Adrenal gland (tissue), 9 donors: ENCODE measurements at regions not wholly inside any gene's neighbourhood (a gene's known extent, or its start where the extent isn't known, plus 50 kb on each side); places are given as distances from the start of the nearest gene placed in this dataset.

Source experiments
- DNase-seq, 7 donors: peaks; one replicate each; pipeline ENCODE4 v3.0.0-alpha.2; 2019 to 2020
- H3K27ac ChIP-seq, 5 donors: fragments of 200-600 bp; sonication (generic) in 4 of 5; 1 replicate in 3 of 5; 2 replicates in 2 of 5; pipeline versions ENCODE4 v1.5.1 to v1.8.0; 2016 to 2020; ENCODE audit warnings: mild to moderate bottlenecking in 1 of 5
- H3K27me3 ChIP-seq: fragments of 200-600 bp; 2 replicates; pipeline ENCODE4 v1.8.0; 2021
- H3K36me3 ChIP-seq, 2 donors: fragments of 200-600 bp; replicated peaks in 1 of 2; 1 replicate in 1 of 2; 2 replicates in 1 of 2; pipeline versions ENCODE4 v1.5.1 to v1.8.0; 2018 to 2022
- H3K4me1 ChIP-seq, 2 donors: fragments of 200-600 bp; replicated peaks in 1 of 2; 1 replicate in 1 of 2; 2 replicates in 1 of 2; pipeline versions ENCODE4 v1.5.1 to v1.8.0; 2018 to 2021
- H3K4me3 ChIP-seq, 4 donors: fragments of 200-600 bp; sonication (generic) in 3 of 4; one replicate each; pipeline ENCODE4 v1.5.1; 2016 to 2018
- H3K9me3 ChIP-seq, 3 donors: fragments of 200-600 bp; sonication (generic) in 1 of 3; replicated peaks in 1 of 3; 1 replicate in 2 of 3; 2 replicates in 1 of 3; pipeline versions ENCODE4 v1.5.1 to v1.8.0; 2016 to 2021
- CTCF ChIP-seq, 6 experiments: fragments of 450-650 bp in 4 of 6; fragments of 200-600 bp in 2 of 6; sonication (generic) in 1 of 6; IDR thresholded peaks; 1 replicate in 5 of 6; 2 replicates in 1 of 6; pipeline versions ENCODE4 v1.5.1 to v1.8.0; 2016 to 2021; ENCODE audit warnings: antibody characterized with exemption in 6 of 6, mild to moderate bottlenecking in 2 of 6, moderate library complexity in 1 of 6
- POLR2A ChIP-seq, 2 donors: fragments of 450-650 bp; IDR thresholded peaks; one replicate each; pipeline ENCODE4 v1.6.1; 2017; ENCODE audit warnings: antibody characterized with exemption in 2 of 2, mild to moderate bottlenecking in 2 of 2, moderate library complexity in 1 of 2
- WGBS, 4 donors: extraction: QIAGEN DNeasy Blood & Tissue Kit in 2 of 4; methylation state at CpG; one replicate each; pipeline versions ENCODE4 v1.1.5 to v1.1.7; 2013 to 2017; 5-methylcytosine and 5-hydroxymethylcytosine counted together
- intact Hi-C, 2 donors: fragments of 100-400 bp; cut with DNase I; formaldehyde crosslinking; loops; one replicate each; pipeline versions ENCODE4 v1.14.1 to v1.15.0; 2022 to 2023
- donor health status: healthy with polysubstance abuse.
- donor health status: Bipolar disorder and iron deficiency.
- donor health status: DM: yes; HTN: yes; CAD: no.
- donor health status: DM: no; HTN: no; CAD: no.
- donor health status: DM: no; HTN: no; CAD: no.

GRCh38 chr20:63119121-63119962 is 96.6 kb downstream of the YTHDF1 start:
- no peaks in the 10 kb centered on the region for H3K4me1 ChIP-seq
- no peaks in the 10 kb centered on the region for H3K9me3 ChIP-seq
- TF ChIP-seq CTCF (IDR thresholded peaks at IDR 0.05) (no peak), POLR2A (IDR thresholded peaks at IDR 0.05) (no peak)
- H3K36me3 ChIP-seq = no peaks in the 10 kb centered on the region
- DNase-seq = no peak
- intact Hi-C loops = no loop called here
- WGBS, 4 donors = 51 to 55% (median 53%) methylated on average over 5 to 23 of the region's 23 CpGs
- H3K27me3 ChIP-seq = peaks cover 7% of the 10 kb centered on the region
- H3K27ac ChIP-seq = no peak overlapping the region
- no peak overlapping the region for H3K4me3 ChIP-seq

- Histone ChIP-seq H3K4me1 (no peaks in the 10 kb centered on the region), H3K27ac (no peak overlapping the region), H3K36me3 (no peaks in the 10 kb centered on the region), H3K9me3 (no peaks in the 10 kb centered on the region), H3K4me3 (no peak overlapping the region), H3K27me3 (peaks cover 7% of the 10 kb centered on the region)
- intact Hi-C loops = no loop called here
- no peak for TF ChIP-seq POLR2A (IDR thresholded peaks at IDR 0.05)
- WGBS, 4 donors = 75 to 80% (median 79%) methylated on average over 25 to 38 of the region's 38 CpGs
- DNase-seq = no peak
These were observed 97.4 kb downstream of the YTHDF1 start for GRCh38 chr20:63118303-63119120.

DNA sequence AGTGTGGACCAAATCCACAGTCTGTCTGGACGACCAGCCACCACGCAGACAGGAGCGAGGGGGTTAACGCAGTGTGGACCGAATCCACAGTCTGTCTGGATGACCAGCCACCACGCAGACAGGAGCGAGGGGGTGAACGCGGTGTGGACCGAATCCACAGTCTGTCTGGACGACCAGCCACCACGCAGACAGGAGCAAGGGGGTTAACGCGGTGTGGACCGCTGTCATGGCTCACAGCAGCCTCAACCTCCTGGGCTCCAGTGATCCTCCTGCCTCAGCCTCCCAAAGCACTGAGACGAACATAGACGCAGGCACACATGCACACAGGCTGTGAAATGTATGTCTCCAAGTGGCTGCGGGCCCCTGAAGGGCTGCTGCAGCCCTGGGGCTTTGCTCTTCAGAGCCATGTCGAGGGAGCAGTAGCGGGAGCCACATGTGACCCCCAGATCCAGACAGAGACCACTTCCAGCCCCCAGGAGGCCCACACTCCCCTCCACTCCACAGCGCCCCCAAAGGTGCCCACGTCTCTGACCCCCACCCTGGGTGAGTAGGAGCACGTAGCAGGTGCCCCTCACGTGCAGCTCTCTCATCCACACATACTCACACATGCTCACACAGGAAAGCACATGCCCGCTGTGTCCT is 98.1 kb downstream of the YTHDF1 start:
- no peaks in the 10 kb centered on the region for H3K36me3 ChIP-seq
- TF ChIP-seq POLR2A (IDR thresholded peaks at IDR 0.05) = no peak
- TF ChIP-seq CTCF (IDR thresholded peaks at IDR 0.05) = no peak
- no peaks in the 10 kb centered on the region for H3K4me1 ChIP-seq
- no peaks in the 10 kb centered on the region for H3K9me3 ChIP-seq
- intact Hi-C loops = no loop called here
- DNase-seq = no peak
- no peak overlapping the region for H3K4me3 ChIP-seq
- WGBS, 4 donors = 70 to 81% (median 77%) methylated on average over 19 to 25 of the region's 25 CpGs
- H3K27ac ChIP-seq = no peak overlapping the region
- H3K27me3 ChIP-seq = peaks cover 13% of the 10 kb centered on the region

- Histone ChIP-seq H3K36me3 (no peaks in the 10 kb centered on the region), H3K4me3 (no peak overlapping the region), H3K9me3 (no peaks in the 10 kb centered on the region), H3K27ac (no peak overlapping the region), H3K4me1 (no peaks in the 10 kb centered on the region), H3K27me3 (peaks cover 13% of the 10 kb centered on the region)
- no peak for TF ChIP-seq CTCF (IDR thresholded peaks at IDR 0.05)
- DNase-seq = no peak
- 63 to 75% (median 68%) methylated on average over 4 to 9 of the region's 9 CpGs for WGBS, 4 donors
- intact Hi-C loops = no loop called here
These were observed 98.8 kb downstream of the YTHDF1 start for GRCh38 chr20:63117151-63117550.
